Suprapubic skin (tissue), 4 donors: ENCODE measurements at regions not wholly inside any gene's neighbourhood (a gene's known extent, or its start where the extent isn't known, plus 50 kb on each side); places are given as distances from the start of the nearest gene placed in this dataset.
"Not testable (repeated sequence)": the region's sequence is repeated elsewhere in the genome, so short reads cannot be mapped to it uniquely, and the experiment has no call there.

Experiments
- DNase-seq, 2 donors: peaks; one replicate each; pipeline ENCODE4 v3.0.0-alpha.2; 2019; ENCODE audit warnings: low spot score in 2 of 2
- H3K27ac ChIP-seq: fragments of 200-600 bp; sonication (generic); one replicate; pipeline ENCODE4 v1.5.1; 2019
- H3K27me3 ChIP-seq: fragments of 200-600 bp; sonication (generic); one replicate; pipeline ENCODE4 v1.5.1; 2019
- H3K36me3 ChIP-seq: fragments of 200-600 bp; sonication (generic); one replicate; pipeline ENCODE4 v1.5.1; 2019
- H3K4me1 ChIP-seq: fragments of 200-600 bp; sonication (generic); one replicate; pipeline ENCODE4 v1.5.1; 2019
- H3K4me3 ChIP-seq: fragments of 200-600 bp; sonication (generic); one replicate; pipeline ENCODE4 v1.5.1; 2019; ENCODE audit warnings: mild to moderate bottlenecking
- H3K9me3 ChIP-seq: fragments of 200-600 bp; sonication (generic); one replicate; pipeline ENCODE4 v1.5.1; 2019
- CTCF ChIP-seq, 2 donors: fragments of 200-600 bp in 1 of 2; fragments of 450-650 bp in 1 of 2; sonication (generic) in 1 of 2; IDR thresholded peaks; one replicate each; pipeline ENCODE4 v1.5.1; 2016 to 2019; ENCODE audit warnings: antibody characterized with exemption in 2 of 2, mild to moderate bottlenecking in 1 of 2, moderate library complexity in 1 of 2
- EP300 ChIP-seq: sonication (generic); formaldehyde crosslinking; IDR thresholded peaks from one replicate; pipeline ENCODE4 v1.6.1; 2017; ENCODE audit warnings: antibody characterized with exemption
- POLR2A ChIP-seq, 2 donors: fragments of 450-650 bp; IDR thresholded peaks; one replicate each; pipeline ENCODE4 v1.6.1; 2017; ENCODE audit warnings: antibody characterized with exemption in 2 of 2, mild to moderate bottlenecking in 2 of 2, moderate library complexity in 2 of 2
- POLR2AphosphoS5 ChIP-seq, 3 donors: sonication (generic); formaldehyde crosslinking; IDR thresholded peaks; one replicate each; pipeline ENCODE4 v1.6.1; 2017; ENCODE audit warnings: antibody characterized with exemption in 3 of 3
- whole genome bisulfite sequencing: methylation state at CpG from one replicate; pipeline ENCODE4 v1.1.5; 2018; 5-methylcytosine and 5-hydroxymethylcytosine counted together

GRCh38 chr4:131603705-131604104, 1545.4 kb upstream of the PCDH10 start:
- WGBS = 46% methylated on average over 1 of the region's 1 CpG
- H3K27me3 ChIP-seq = no peaks in the 10 kb centered on the region
- H3K36me3 ChIP-seq = no peaks in the 10 kb centered on the region
- TF ChIP-seq POLR2A (IDR thresholded peaks at IDR 0.05) (no peak), CTCF (IDR thresholded peaks at IDR 0.05) (no peak), EP300 (no peak), POLR2AphosphoS5 (IDR thresholded peaks at IDR 0.05) (no peak)
- no peak for DNase-seq
- no peaks in the 10 kb centered on the region for H3K4me1 ChIP-seq
- no peaks in the 10 kb centered on the region for H3K9me3 ChIP-seq
- no peak overlapping the region for H3K27ac ChIP-seq
- no peak overlapping the region for H3K4me3 ChIP-seq

GRCh38 chr4:131609039-131609438, 1540.1 kb upstream of the PCDH10 start:
- Histone ChIP-seq H3K27me3 (no peaks in the 10 kb centered on the region), H3K36me3 (no peaks in the 10 kb centered on the region), H3K9me3 (no peaks in the 10 kb centered on the region), H3K4me1 (no peaks in the 10 kb centered on the region), H3K27ac (no peak overlapping the region), H3K4me3 (no peak overlapping the region)
- TF ChIP-seq EP300 (no peak), CTCF (IDR thresholded peaks at IDR 0.05) (no peak), POLR2A (IDR thresholded peaks at IDR 0.05) (no peak), POLR2AphosphoS5 (IDR thresholded peaks at IDR 0.05) (no peak)
- no peak for DNase-seq

GRCh38 chr4:131610517-131610916, 1538.6 kb upstream of the PCDH10 start:
- H3K27ac ChIP-seq, H3K4me1 ChIP-seq, H3K4me3 ChIP-seq, H3K27me3 ChIP-seq, H3K9me3 ChIP-seq, DNase-seq, H3K36me3 ChIP-seq: not testable (repeated sequence)
- WGBS = 38% methylated on average over 1 of the region's 1 CpG

GRCh38 chr4:131613086-131613823, 1535.8 kb upstream of the PCDH10 start:
- Histone ChIP-seq H3K4me1 (no peaks in the 10 kb centered on the region), H3K4me3 (no peak overlapping the region), H3K27ac (no peak overlapping the region), H3K27me3 (no peaks in the 10 kb centered on the region), H3K9me3 (no peaks in the 10 kb centered on the region), H3K36me3 (no peaks in the 10 kb centered on the region)
- 68% methylated on average over 5 of the region's 5 CpGs for WGBS
- DNase-seq = no peak
- TF ChIP-seq POLR2AphosphoS5 (IDR thresholded peaks at IDR 0.05) (no peak), POLR2A (IDR thresholded peaks at IDR 0.05) (no peak), EP300 (no peak), CTCF (IDR thresholded peaks at IDR 0.05) (no peak)

DNA sequence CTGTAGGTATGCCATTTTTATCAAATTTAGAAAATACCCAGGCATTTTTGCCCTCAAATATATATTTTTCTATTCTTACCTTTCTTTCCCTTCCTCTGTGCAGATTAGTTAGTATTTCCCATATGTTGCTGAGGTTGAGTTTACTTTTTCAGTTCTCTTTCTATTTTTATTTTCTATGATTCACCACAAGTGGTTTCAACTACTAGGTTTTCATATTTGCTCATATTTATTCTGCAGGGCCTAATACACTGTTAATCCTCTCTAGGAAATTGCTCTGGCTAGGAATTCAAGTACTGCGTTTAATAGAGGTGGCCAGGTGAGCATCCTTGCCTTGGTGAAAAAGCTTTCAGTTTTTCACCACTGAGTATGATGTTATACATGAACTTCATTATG, 1535.3 kb upstream of the PCDH10 start:
- Histone ChIP-seq H3K4me1 (no peaks in the 10 kb centered on the region), H3K27ac (no peak overlapping the region), H3K27me3 (no peaks in the 10 kb centered on the region), H3K4me3 (no peak overlapping the region), H3K9me3 (no peaks in the 10 kb centered on the region), H3K36me3 (no peaks in the 10 kb centered on the region)
- no peak for DNase-seq
- TF ChIP-seq POLR2AphosphoS5 (IDR thresholded peaks at IDR 0.05) = no peak
- no peak for TF ChIP-seq POLR2A (IDR thresholded peaks at IDR 0.05)
- TF ChIP-seq CTCF (IDR thresholded peaks at IDR 0.05) = no peak
- no peak for TF ChIP-seq EP300
- WGBS = 68% methylated on average over 1 of the region's 1 CpG

DNA sequence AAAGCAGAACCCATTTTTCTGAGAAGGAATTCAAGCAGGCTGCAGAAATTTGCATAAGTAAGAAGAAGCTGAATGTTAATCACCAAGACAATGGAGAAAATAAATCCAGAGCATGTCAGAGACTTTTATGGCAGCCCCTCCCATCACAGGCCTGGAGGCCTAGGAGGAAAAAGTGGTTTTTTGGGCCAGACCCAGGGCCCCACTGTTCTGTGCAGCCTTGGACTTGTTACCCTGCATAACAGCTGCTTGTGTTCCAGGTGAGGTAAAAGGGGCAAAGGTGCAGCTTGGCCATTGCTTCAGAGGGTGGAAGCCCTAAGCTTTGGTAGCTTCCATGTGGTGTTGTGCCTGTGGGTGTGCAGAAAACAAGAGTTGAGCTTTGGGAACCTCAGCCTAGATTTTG, 1516.2 kb upstream of the PCDH10 start:
- TF ChIP-seq CTCF (IDR thresholded peaks at IDR 0.05) (no peak), POLR2A (IDR thresholded peaks at IDR 0.05) (no peak), POLR2AphosphoS5 (IDR thresholded peaks at IDR 0.05) (no peak), EP300 (no peak)
- no peaks in the 10 kb centered on the region for H3K36me3 ChIP-seq
- H3K9me3 ChIP-seq = peaks cover 9% of the 10 kb centered on the region
- H3K27me3 ChIP-seq = no peaks in the 10 kb centered on the region
- no peaks in the 10 kb centered on the region for H3K4me1 ChIP-seq
- no peak overlapping the region for H3K27ac ChIP-seq
- DNase-seq = no peak
- no peak overlapping the region for H3K4me3 ChIP-seq
